ENCODE measurements at regions not wholly inside any gene's neighbourhood (a gene's known extent, or its start where the extent isn't known, plus 50 kb on each side); places are given as distances from the start of the nearest gene placed in this dataset.
"Not testable (repeated sequence)": the region's sequence is repeated elsewhere in the genome, so short reads cannot be mapped to it uniquely, and the experiment has no call there.

GRCh38 chr6:4250645-4251044, 115.3 kb upstream of the ECI2 start:
- Histone ChIP-seq H3K4me1 (no peaks in the 10 kb centered on the region), H3K27ac (no peak overlapping the region), H3K4me3 (no peak overlapping the region), H3K36me3 (replicated peaks in 1 of 2; ENCODE audit: insufficient read depth in 1 of 2, low read depth in 2 of 2) (no peaks in the 10 kb centered on the region), H3K9me3 (no peaks in the 10 kb centered on the region), H3K27me3 (no peaks in the 10 kb centered on the region)
- ATAC-seq, result no peak
- DNase-seq, result no peak
- intact Hi-C loops (cut with DNase I), result no loop called here
- TF ChIP-seq POLR2A (IDR thresholded peaks at IDR 0.05) (no peak), CTCF (IDR thresholded peaks at IDR 0.05) (no peak)
- 88 to 95% methylated on average over 1 of the region's 1 CpG for WGBS, 2 donors

DNA sequence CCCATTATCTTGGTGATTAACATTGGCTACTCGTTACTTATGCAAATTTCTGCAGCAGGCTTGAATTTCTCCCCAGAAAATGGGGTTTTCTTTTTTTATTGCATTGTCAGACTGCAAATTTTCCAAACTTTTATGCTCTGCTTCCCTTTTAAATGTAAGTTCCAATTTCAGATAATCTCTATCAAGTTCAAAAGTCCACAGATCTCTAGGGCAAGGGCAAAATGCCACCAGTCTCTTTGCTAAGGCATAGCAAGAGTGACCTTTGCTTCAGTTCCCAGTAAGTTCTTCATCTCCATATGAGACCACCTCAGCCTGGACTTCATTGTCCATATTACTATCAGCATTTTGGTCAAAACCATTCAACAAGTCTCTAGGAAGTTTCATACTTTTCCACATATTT, 108.5 kb upstream of the ECI2 start:
- H3K27me3 ChIP-seq; H3K4me3 ChIP-seq; H3K9me3 ChIP-seq; DNase-seq; H3K4me1 ChIP-seq; intact Hi-C loops (cut with DNase I); H3K36me3 ChIP-seq (replicated peaks in 1 of 2; ENCODE audit: insufficient read depth in 1 of 2, low read depth in 2 of 2); ATAC-seq; H3K27ac ChIP-seq: not testable (repeated sequence)
- 74 to 86% methylated on average over 1 of the region's 1 CpG for WGBS, 2 donors

- H3K36me3 ChIP-seq (replicated peaks in 1 of 2; ENCODE audit: insufficient read depth in 1 of 2, low read depth in 2 of 2), result no peaks in the 10 kb centered on the region
- H3K27me3 ChIP-seq, result no peaks in the 10 kb centered on the region
- H3K9me3 ChIP-seq, result peaks cover 0 to 5% (median 0%) of the 10 kb centered on the region in 3 donors
- 20 to 95% methylated on average over 1 to 3 of the region's 3 CpGs for WGBS, 2 donors
- ATAC-seq, result no peak
- no peak overlapping the region for H3K4me3 ChIP-seq
- H3K27ac ChIP-seq, result no peak overlapping the region
- DNase-seq, result no peak
- intact Hi-C loops (cut with DNase I), result no loop called here
- H3K4me1 ChIP-seq, result no peaks in the 10 kb centered on the region
- no peak for TF ChIP-seq POLR2A (IDR thresholded peaks at IDR 0.05)
- TF ChIP-seq CTCF (IDR thresholded peaks at IDR 0.05), result no peak
Observed at GRCh38 chr6:4243237-4243636, 107.9 kb upstream of the ECI2 start.

DNA sequence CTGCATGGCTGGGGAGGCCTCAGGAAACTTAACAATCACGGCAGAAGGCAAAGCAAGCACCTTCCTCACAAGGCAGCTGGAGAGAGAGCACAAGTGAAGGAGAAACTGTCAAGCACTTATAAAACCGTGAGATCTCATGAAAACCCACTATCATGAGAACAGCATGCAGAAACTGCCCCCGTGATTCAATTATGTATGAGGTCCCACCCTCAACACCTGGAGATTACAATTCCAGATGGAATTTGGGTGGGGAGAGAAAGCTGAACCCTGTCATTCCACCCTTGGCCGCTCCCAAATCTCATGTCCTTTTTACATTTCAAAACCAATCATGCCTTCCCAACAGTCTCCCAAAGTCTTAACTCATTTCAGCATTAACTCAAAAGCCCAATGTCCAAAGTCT, 107.2 kb upstream of the ECI2 start:
- no peaks in the 10 kb centered on the region for H3K4me1 ChIP-seq
- intact Hi-C loops (cut with DNase I), result no loop called here
- no peak overlapping the region for H3K27ac ChIP-seq
- H3K4me3 ChIP-seq, result no peak overlapping the region
- TF ChIP-seq POLR2A (IDR thresholded peaks at IDR 0.05), result no peak
- no peak for TF ChIP-seq CTCF (IDR thresholded peaks at IDR 0.05)
- 77 to 80% methylated on average over 4 of the region's 4 CpGs for WGBS, 2 donors
- peaks cover 0 to 5% (median 0%) of the 10 kb centered on the region in 3 donors for H3K9me3 ChIP-seq
- DNase-seq (no peak), ATAC-seq (no peak)
- no peaks in the 10 kb centered on the region for H3K36me3 ChIP-seq (replicated peaks in 1 of 2; ENCODE audit: insufficient read depth in 1 of 2, low read depth in 2 of 2)
- no peaks in the 10 kb centered on the region for H3K27me3 ChIP-seq

GRCh38 chr6:4240148-4240547, 104.8 kb upstream of the ECI2 start:
- Histone ChIP-seq H3K36me3 (replicated peaks in 1 of 2; ENCODE audit: insufficient read depth in 1 of 2, low read depth in 2 of 2) (no peaks in the 10 kb centered on the region), H3K27ac (no peak overlapping the region), H3K4me1 (no peaks in the 10 kb centered on the region), H3K4me3 (no peak overlapping the region), H3K27me3 (no peaks in the 10 kb centered on the region), H3K9me3 (peaks cover 0 to 5% (median 0%) of the 10 kb centered on the region in 3 donors)
- DNase-seq, result no peak
- TF ChIP-seq POLR2A (IDR thresholded peaks at IDR 0.05) (no peak), CTCF (IDR thresholded peaks at IDR 0.05) (no peak)
- no peak for ATAC-seq
- WGBS, 2 donors, result 95 to 100% methylated on average over 2 of the region's 2 CpGs
- intact Hi-C loops (cut with DNase I), result no loop called here

All from body of pancreas (tissue), 4 donors.